H9 (cell line): ENCODE measurements at regions not wholly inside any gene's neighbourhood (a gene's known extent, or its start where the extent isn't known, plus 50 kb on each side); places are given as distances from the start of the nearest gene placed in this dataset.
A peak's percentile ranks its signal among the peaks of the same experiment; 100 is the strongest.
"Not testable (repeated sequence)": the region's sequence is repeated elsewhere in the genome, so short reads cannot be mapped to it uniquely, and the experiment has no call there.

Experiments used
- DNase-seq: peaks from one replicate; pipeline ENCODE4 v3.0.0-alpha.2; 2017
- H2AFZ ChIP-seq: one replicate; pipeline ENCODE4 v1.6.1; 2013; ENCODE audit warnings: mild to moderate bottlenecking, low read length, control low read depth, moderate library complexity
- H2AK5ac ChIP-seq: 2 replicates; pipeline ENCODE4 v1.6.1; 2013; ENCODE audit warnings: low read length, control low read depth, mixed read lengths; ENCODE audit not compliant: insufficient read length
- H2BK120ac ChIP-seq: one replicate; pipeline ENCODE4 v1.6.1; 2013; ENCODE audit warnings: low read depth, mild to moderate bottlenecking, low read length, control low read depth, inconsistent platforms; ENCODE audit not compliant: poor library complexity, severe bottlenecking
- H2BK12ac ChIP-seq: 2 replicates; pipeline ENCODE4 v1.6.1; 2013; ENCODE audit warnings: low read length, control low read depth, mixed read lengths, low read depth; ENCODE audit not compliant: insufficient read length
- H2BK15ac ChIP-seq: 2 replicates; pipeline ENCODE4 v1.6.1; 2013; ENCODE audit warnings: low read depth, low read length, control low read depth
- H2BK20ac ChIP-seq: one replicate; pipeline ENCODE4 v1.6.1; 2013; ENCODE audit warnings: low read depth, mild to moderate bottlenecking, low read length, control low read depth, inconsistent platforms; ENCODE audit not compliant: poor library complexity, severe bottlenecking
- H2BK5ac ChIP-seq: 2 replicates; pipeline ENCODE4 v1.6.1; 2013; ENCODE audit warnings: low read length, control low read depth, mixed read lengths; ENCODE audit not compliant: insufficient read length
- H3K14ac ChIP-seq: 2 replicates; pipeline ENCODE4 v1.6.1; 2013; ENCODE audit warnings: low read length, control low read depth; ENCODE audit not compliant: insufficient read depth
- H3K18ac ChIP-seq: 2 replicates; pipeline ENCODE4 v1.6.1; 2013; ENCODE audit warnings: low read depth, mild to moderate bottlenecking, mixed read lengths, low read length, control low read depth; ENCODE audit not compliant: insufficient read length
- H3K23ac ChIP-seq: 2 replicates; pipeline ENCODE4 v1.6.1; 2013; ENCODE audit warnings: low read length, control low read depth, mixed read lengths, low read depth; ENCODE audit not compliant: insufficient read length
- H3K23me2 ChIP-seq: 2 replicates; pipeline ENCODE4 v1.6.1; 2013; ENCODE audit warnings: low read depth, mild to moderate bottlenecking, mixed read lengths, low read length, control low read depth; ENCODE audit not compliant: insufficient read length, poor library complexity, severe bottlenecking
- H3K27ac ChIP-seq: 2 replicates; pipeline ENCODE4 v1.5.1; 2013; ENCODE audit warnings: low read length, control low read depth, mixed read lengths, low read depth; ENCODE audit not compliant: insufficient read length
- H3K27me3 ChIP-seq: 2 replicates; pipeline ENCODE4 v1.6.1; 2013; ENCODE audit warnings: low read length, control low read depth, inconsistent platforms; ENCODE audit not compliant: insufficient read depth
- H3K4ac ChIP-seq: 2 replicates; pipeline ENCODE4 v1.6.1; 2013; ENCODE audit warnings: low read depth, mild to moderate bottlenecking, control low read depth, inconsistent platforms, low read length, moderate library complexity
- H3K4me1 ChIP-seq: 2 replicates; pipeline ENCODE4 v1.6.1; 2013; ENCODE audit warnings: low read length, control low read depth, inconsistent platforms; ENCODE audit not compliant: insufficient read depth
- H3K4me2 ChIP-seq: 2 replicates; pipeline ENCODE4 v1.6.1; 2013; ENCODE audit warnings: low read length, control low read depth, mixed read lengths; ENCODE audit not compliant: insufficient read length, insufficient read depth
- H3K56ac ChIP-seq: 2 replicates; pipeline ENCODE4 v1.6.1; 2013; ENCODE audit warnings: low read depth, mild to moderate bottlenecking, mixed read lengths, low read length, control low read depth; ENCODE audit not compliant: insufficient read length
- H3K79me1 ChIP-seq: 2 replicates; pipeline ENCODE4 v1.6.1; 2013; ENCODE audit warnings: low read depth, mild to moderate bottlenecking, moderate library complexity, low read length, control low read depth, inconsistent platforms; ENCODE audit not compliant: insufficient read depth, poor library complexity, severe bottlenecking
- H3K79me2 ChIP-seq: 2 replicates; pipeline ENCODE4 v1.6.1; 2013; ENCODE audit warnings: low read length, control low read depth, inconsistent platforms; ENCODE audit not compliant: insufficient read depth
- H3K9ac ChIP-seq: 2 replicates; pipeline ENCODE4 v1.6.1; 2013; ENCODE audit warnings: low read length, control low read depth, mixed read lengths; ENCODE audit not compliant: insufficient read length; ENCODE audit errors: extremely low read depth
- H3K9me3 ChIP-seq: one replicate; pipeline ENCODE4 v1.6.1; 2013; ENCODE audit warnings: low read depth, low read length, inconsistent platforms; ENCODE audit not compliant: control insufficient read depth
- H3T11ph ChIP-seq: one replicate; pipeline ENCODE4 v1.6.1; 2013; ENCODE audit warnings: mild to moderate bottlenecking, low read length, control low read depth, inconsistent platforms
- H4K20me1 ChIP-seq: one replicate; pipeline ENCODE4 v1.6.1; 2013; ENCODE audit not compliant: control insufficient read depth, insufficient read length, insufficient read depth
- H4K5ac ChIP-seq: 2 replicates; pipeline ENCODE4 v1.6.1; 2013; ENCODE audit warnings: low read depth, mild to moderate bottlenecking, mixed read lengths, low read length, control low read depth; ENCODE audit not compliant: insufficient read length
- H4K8ac ChIP-seq: replicated peaks from 2 replicates; pipeline ENCODE4 v1.6.1; 2013; ENCODE audit warnings: low read length, control low read depth, mixed read lengths, low read depth; ENCODE audit not compliant: insufficient read length
- H4K91ac ChIP-seq: 2 replicates; pipeline ENCODE4 v1.6.1; 2013; ENCODE audit warnings: low read depth, mild to moderate bottlenecking, moderate library complexity, mixed read lengths, low read length, control low read depth; ENCODE audit not compliant: insufficient read length
- H3K27ac Mint-ChIP-seq, 3 experiments: 2 replicates in 2 of 3; 3 replicates in 1 of 3; pipeline ENCODE4 v1.8.0; 2020 to 2021; ENCODE audit warnings: mixed read lengths in 3 of 3, mild to moderate bottlenecking in 1 of 3, moderate library complexity in 1 of 3
- H3K27me3 Mint-ChIP-seq: 2 replicates; pipeline ENCODE4 v1.8.0; 2021; ENCODE audit warnings: low read depth, mild to moderate bottlenecking, moderate library complexity, mixed read lengths
- H3K36me3 Mint-ChIP-seq, 3 experiments: 2 replicates in 2 of 3; 3 replicates in 1 of 3; pipeline ENCODE4 v1.8.0; 2020 to 2021; ENCODE audit warnings: low read depth in 3 of 3, mixed read lengths in 3 of 3; ENCODE audit not compliant: insufficient read depth in 1 of 3
- H3K4me1 Mint-ChIP-seq, 2 experiments: 2 replicates each; pipeline ENCODE4 v1.8.0; 2020; ENCODE audit warnings: mixed read lengths in 2 of 2
- H3K4me3 Mint-ChIP-seq, 2 experiments: 2 replicates in 1 of 2; 3 replicates in 1 of 2; pipeline ENCODE4 v1.8.0; 2020 to 2021; ENCODE audit warnings: mild to moderate bottlenecking in 2 of 2, mixed read lengths in 2 of 2, moderate library complexity in 1 of 2
- H3K9me3 Mint-ChIP-seq, 2 experiments: 2 replicates in 1 of 2; 3 replicates in 1 of 2; pipeline ENCODE4 v1.8.0; 2020; ENCODE audit warnings: mild to moderate bottlenecking in 2 of 2, mixed read lengths in 2 of 2, moderate library complexity in 1 of 2
- WGBS: extraction: QIAGEN DNeasy Blood & Tissue Kit; methylation state at CpG from one replicate; pipeline ENCODE4 v1.1.7; 2013; ENCODE audit warnings: missing lambda C conversion rate, low lambda C conversion rate, mixed read lengths; ENCODE audit not compliant: insufficient read length; ENCODE audit errors: extremely low coverage; 5-methylcytosine and 5-hydroxymethylcytosine counted together
- TF ChIP-seq, protein P1 (sequence below): fragments of 200-600 bp; sonication (generic); conservative IDR thresholded peaks from 3 replicates; pipeline ENCODE4 v1.8.0; 2021; ENCODE audit warnings: antibody characterized with exemption, mild to moderate bottlenecking

DNA sequence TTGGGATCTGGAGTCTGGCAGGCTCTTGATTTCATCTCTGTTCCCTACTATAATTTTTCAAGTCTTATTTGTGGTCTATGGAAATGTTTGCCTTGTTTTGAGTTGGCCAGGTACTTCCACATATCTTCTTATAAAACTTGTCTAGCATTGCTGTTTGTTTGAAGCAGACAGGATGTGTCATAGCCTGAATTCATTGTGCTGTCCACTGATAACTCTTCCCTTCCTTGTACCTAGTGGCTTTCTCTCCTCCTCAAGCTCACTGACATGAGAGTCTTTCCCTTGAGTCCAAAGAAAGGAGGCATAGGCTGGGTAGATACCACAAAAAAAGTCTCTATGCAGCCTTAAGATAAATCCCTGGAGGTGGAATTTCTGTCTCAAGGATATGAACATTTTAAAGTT is 59.2 kb upstream of the FAM241A start:
- Histone ChIP-seq H3K14ac (no peak overlapping the region), H3K27ac (no peak overlapping the region), H2BK120ac (no peak overlapping the region), H2AFZ (no peak overlapping the region), H3K18ac (no peak overlapping the region), H3K9me3 (no peaks in the 10 kb centered on the region), H3K4ac (no peak overlapping the region), H4K20me1 (no peaks in the 10 kb centered on the region), H4K8ac (no peak overlapping the region), H3K27me3 (no peaks in the 10 kb centered on the region), H2BK20ac (no peak overlapping the region), H3K79me2 (no peaks in the 10 kb centered on the region), H2BK5ac (no peak overlapping the region), H3K4me1 (no peaks in the 10 kb centered on the region; the same call in 1 of the 2 replicates), H2BK12ac (no peak overlapping the region), H2BK15ac (no peak overlapping the region), H3K56ac (no peak overlapping the region), H3K9ac (no peak overlapping the region), H4K5ac (no peak overlapping the region), H3T11ph (no peak overlapping the region), H2AK5ac (no peak overlapping the region), H3K23ac (no peak overlapping the region), H3K23me2 (no peaks in the 10 kb centered on the region), H3K79me1 (no peaks in the 10 kb centered on the region), H3K4me2 (no peak overlapping the region), H4K91ac (no peak overlapping the region)
- Mint-ChIP-seq H3K36me3 (no peaks in the 10 kb centered on the region; a peak in 1 of 7 replicates), H3K27me3 (peaks cover 2% of the 10 kb centered on the region), H3K4me3 (0 out of 5 replicates have a peak overlapping the region, but pooled peaks of 1 of the 2 experiments have one; percentile 48), H3K9me3 (no peaks in the 10 kb centered on the region), H3K4me1 (peaks cover 16 to 17% of the 10 kb centered on the region in 2 experiments), H3K27ac (no peak overlapping the region)
- DNase-seq, result no peak
- TF ChIP-seq, protein P1, sequence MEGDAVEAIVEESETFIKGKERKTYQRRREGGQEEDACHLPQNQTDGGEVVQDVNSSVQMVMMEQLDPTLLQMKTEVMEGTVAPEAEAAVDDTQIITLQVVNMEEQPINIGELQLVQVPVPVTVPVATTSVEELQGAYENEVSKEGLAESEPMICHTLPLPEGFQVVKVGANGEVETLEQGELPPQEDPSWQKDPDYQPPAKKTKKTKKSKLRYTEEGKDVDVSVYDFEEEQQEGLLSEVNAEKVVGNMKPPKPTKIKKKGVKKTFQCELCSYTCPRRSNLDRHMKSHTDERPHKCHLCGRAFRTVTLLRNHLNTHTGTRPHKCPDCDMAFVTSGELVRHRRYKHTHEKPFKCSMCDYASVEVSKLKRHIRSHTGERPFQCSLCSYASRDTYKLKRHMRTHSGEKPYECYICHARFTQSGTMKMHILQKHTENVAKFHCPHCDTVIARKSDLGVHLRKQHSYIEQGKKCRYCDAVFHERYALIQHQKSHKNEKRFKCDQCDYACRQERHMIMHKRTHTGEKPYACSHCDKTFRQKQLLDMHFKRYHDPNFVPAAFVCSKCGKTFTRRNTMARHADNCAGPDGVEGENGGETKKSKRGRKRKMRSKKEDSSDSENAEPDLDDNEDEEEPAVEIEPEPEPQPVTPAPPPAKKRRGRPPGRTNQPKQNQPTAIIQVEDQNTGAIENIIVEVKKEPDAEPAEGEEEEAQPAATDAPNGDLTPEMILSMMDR, result no peak

DNA sequence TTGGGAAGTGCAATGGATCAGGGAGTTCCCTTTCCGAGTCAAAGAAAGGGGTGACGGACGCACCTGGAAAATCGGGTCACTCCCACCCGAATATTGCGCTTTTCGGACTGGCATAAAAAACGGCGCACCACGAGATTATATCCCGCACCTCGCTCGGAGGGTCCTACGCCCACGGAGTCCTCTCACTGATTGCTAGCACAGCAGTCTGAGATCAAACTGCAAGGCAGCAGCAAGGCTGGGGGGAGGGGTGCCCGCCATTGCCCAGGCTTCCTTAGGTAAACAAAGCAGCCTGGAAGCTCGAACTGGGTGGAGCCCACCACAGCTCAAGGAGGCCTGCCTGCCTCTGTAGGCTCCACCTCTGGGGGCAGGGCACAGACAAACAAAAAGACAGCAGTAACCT is 58.6 kb upstream of the FAM241A start:
- H2BK120ac ChIP-seq, H4K8ac ChIP-seq, H2BK12ac ChIP-seq, H3K4ac ChIP-seq, H3K9me3 Mint-ChIP-seq, H3K23ac ChIP-seq, H4K20me1 ChIP-seq, H2BK15ac ChIP-seq, H3K27me3 ChIP-seq, H3K18ac ChIP-seq, H2BK5ac ChIP-seq, H3K4me2 ChIP-seq, H4K5ac ChIP-seq, H3T11ph ChIP-seq, H3K27ac ChIP-seq, H3K79me1 ChIP-seq, H2AFZ ChIP-seq, H3K23me2 ChIP-seq, H3K36me3 Mint-ChIP-seq, H3K9me3 ChIP-seq, H3K56ac ChIP-seq, H3K27me3 Mint-ChIP-seq, H4K91ac ChIP-seq, H3K9ac ChIP-seq, H3K14ac ChIP-seq, H3K79me2 ChIP-seq, H2BK20ac ChIP-seq, H2AK5ac ChIP-seq, H3K4me1 ChIP-seq: not testable (repeated sequence)
- peak; percentile 52 for DNase-seq
- WGBS, result no CpG with 5 or more reads among the region's 17 CpGs
- peak overlapping the region in 2 of 3 experiments; percentile 93 to 96; a peak in 4 of 7 replicates for H3K27ac Mint-ChIP-seq
- peaks cover 16 to 17% of the 10 kb centered on the region in 2 experiments for H3K4me1 Mint-ChIP-seq
- H3K4me3 Mint-ChIP-seq, result peak overlapping the region; percentile 48 to 53; a peak in 4 of 5 replicates
